HCT116 (cell line): ENCODE measurements at regions not wholly inside any gene's neighbourhood (a gene's known extent, or its start where the extent isn't known, plus 50 kb on each side); places are given as distances from the start of the nearest gene placed in this dataset.

Experiments
- ATAC-seq: fragments of 200-7000 bp; cut with Tn5 transposase; 2 replicates; pipeline ENCODE4 v1.9.1; 2020; ENCODE audit warnings: mild to moderate bottlenecking, moderate library complexity
- BruUV-seq: library from RNA; stranded (reverse); fragments of 400-500 nt; replicated peaks from 2 replicates; lab custom pipeline; 2021; lab: Mats Ljungman, UMichigan
- CTCF ChIA-PET: fragments of 300-600 bp; sonication (Branson Sonifier 250); formaldehyde crosslinking; loops from one replicate; lab custom pipeline; 2021; ENCODE audit warnings: antibody characterized with exemption; lab: Charles Lee
- POLR2A ChIA-PET: fragments of 300-600, 350-600 bp; sonication (Branson Sonifier 250); formaldehyde crosslinking; loops from one replicate; lab custom pipeline; 2021; ENCODE audit warnings: antibody characterized with exemption; lab: Charles Lee
- RAD21 ChIA-PET, 2 experiments: fragments of 300-600 bp; sonication (Branson Sonifier 250); formaldehyde crosslinking; loops; one replicate each; lab custom pipeline; 2023; ENCODE audit warnings: low total read pairs in 2 of 2; ENCODE audit not compliant: uncharacterized antibody in 2 of 2, unreplicated experiment in 2 of 2, low non-redundant PET in 1 of 2; lab: Charles Lee
- DNase-seq: peaks from one replicate; pipeline ENCODE4 v3.0.0-alpha.2; 2010; ENCODE audit warnings: low read depth, low spot score
- H2AFZ ChIP-seq: fragments of 200-600 bp; shearing (Covaris generic), sonication (generic); 2 replicates; pipeline ENCODE4 v1.6.1; 2017; ENCODE audit warnings: low read depth, mixed run types, mixed read lengths, antibody characterized with exemption, low read length; ENCODE audit not compliant: poor library complexity, severe bottlenecking
- H3K27ac ChIP-seq: 2 replicates; pipeline ENCODE4 v1.5.1; 2012; ENCODE audit warnings: low read depth, low read length
- H3K27me3 ChIP-seq: fragments of 200-600 bp; sonication (generic); 2 replicates; pipeline ENCODE4 v1.6.1; 2016; ENCODE audit warnings: mixed run types, low read length, mixed read lengths; ENCODE audit not compliant: insufficient read depth
- H3K36me3 ChIP-seq, 2 experiments: fragments of 200-500 bp in 1 of 2; fragments of 200-600 bp in 1 of 2; sonication (Bioruptor generic) in 1 of 2; sonication (generic) in 1 of 2; 2 replicates each; pipeline versions ENCODE4 v1.5.1 to v1.6.1; 2014 to 2016; ENCODE audit warnings: low read length in 2 of 2, inconsistent platforms in 1 of 2, mixed read lengths in 1 of 2, mixed run types in 1 of 2; ENCODE audit not compliant: insufficient read depth in 2 of 2, control insufficient read depth in 1 of 2
- H3K4me1 ChIP-seq, 2 experiments: fragments of 200-600 bp in 1 of 2; sonication (generic) in 1 of 2; 2 replicates each; pipeline versions ENCODE4 v1.5.1 to v1.6.1; 2012 to 2017; ENCODE audit warnings: low read length in 2 of 2, inconsistent platforms in 1 of 2, mild to moderate bottlenecking in 1 of 2, mixed read lengths in 1 of 2, mixed run types in 1 of 2, moderate library complexity in 1 of 2; ENCODE audit not compliant: insufficient read depth in 2 of 2, control insufficient read depth in 1 of 2
- H3K4me2 ChIP-seq: fragments of 200-600 bp; sonication (generic); 2 replicates; pipeline ENCODE4 v1.6.1; 2017; ENCODE audit warnings: mixed run types, low read length, mixed read lengths
- H3K4me3 ChIP-seq, 2 experiments: fragments of 200-600 bp in 1 of 2; sonication (generic) in 1 of 2; replicated peaks in 1 of 2; 2 replicates each; pipeline ENCODE4 v1.5.1; 2011 to 2016; ENCODE audit warnings: low read length in 2 of 2, control low read depth in 1 of 2, low read depth in 1 of 2, mild to moderate bottlenecking in 1 of 2, mixed read lengths in 1 of 2, mixed run types in 1 of 2
- H3K79me2 ChIP-seq: fragments of 200-600 bp; sonication (generic); 2 replicates; pipeline ENCODE4 v1.6.1; 2017; ENCODE audit warnings: mild to moderate bottlenecking, mixed run types, low read length, moderate library complexity, mixed read lengths; ENCODE audit not compliant: insufficient read depth
- H3K9ac ChIP-seq: fragments of 200-600 bp; sonication (generic); 2 replicates; pipeline ENCODE4 v1.6.1; 2016; ENCODE audit warnings: low read length, mixed read lengths
- H3K9me2 ChIP-seq: fragments of 200-600 bp; sonication (generic), shearing (Covaris generic); 2 replicates; pipeline ENCODE4 v1.6.1; 2017; ENCODE audit warnings: mixed run types, mild to moderate bottlenecking, moderate library complexity; ENCODE audit not compliant: insufficient read depth
- H3K9me3 ChIP-seq, 2 experiments: fragments of 200-500 bp in 1 of 2; fragments of 200-600 bp in 1 of 2; sonication (Bioruptor generic) in 1 of 2; sonication (generic) in 1 of 2; 2 replicates each; pipeline ENCODE4 v1.6.1; 2014 to 2017; ENCODE audit warnings: low read length in 2 of 2, mixed read lengths in 2 of 2, inconsistent platforms in 1 of 2, low read depth in 1 of 2, mild to moderate bottlenecking in 1 of 2, mixed run types in 1 of 2, moderate library complexity in 1 of 2; ENCODE audit not compliant: control insufficient read depth in 1 of 2, insufficient read depth in 1 of 2
- H4K20me1 ChIP-seq: fragments of 200-600 bp; sonication (generic), shearing (Covaris generic); 2 replicates; pipeline ENCODE4 v1.6.1; 2017; ENCODE audit warnings: mixed run types, mild to moderate bottlenecking, moderate library complexity; ENCODE audit not compliant: insufficient read depth
- CBX3 ChIP-seq: IDR thresholded peaks from 2 replicates; pipeline ENCODE4 v1.6.1; 2012; ENCODE audit warnings: low read depth
- EGR1 ChIP-seq: IDR thresholded peaks from 2 replicates; pipeline ENCODE4 v1.6.1; 2012; ENCODE audit warnings: low read depth
- EZH2 ChIP-seq: fragments of 200-600 bp; sonication (generic); IDR thresholded peaks from 2 replicates; pipeline ENCODE4 v1.6.1; 2017; ENCODE audit warnings: antibody characterized with exemption, mixed run types
- EZH2phosphoT487 ChIP-seq: fragments of 200-600 bp; IDR thresholded peaks from 2 replicates; pipeline ENCODE4 v1.6.1; 2018; ENCODE audit warnings: antibody characterized with exemption, borderline replicate concordance
- JUND ChIP-seq: IDR thresholded peaks from 2 replicates; pipeline ENCODE4 v1.6.1; 2012
- POLR2A ChIP-seq: IDR thresholded peaks from 2 replicates; pipeline ENCODE4 v1.7.0; 2011; ENCODE audit warnings: borderline replicate concordance; ENCODE audit not compliant: insufficient read depth, insufficient read length; ENCODE audit errors: extremely low read depth
- RAD21 ChIP-seq: IDR thresholded peaks from 2 replicates; pipeline ENCODE4 v1.6.1; 2012; ENCODE audit warnings: low read depth, mild to moderate bottlenecking
- SP1 ChIP-seq: IDR thresholded peaks from 2 replicates; pipeline ENCODE4 v1.6.1; 2012; ENCODE audit warnings: low read depth
- SRF ChIP-seq: IDR thresholded peaks from 2 replicates; pipeline ENCODE4 v1.6.1; 2012; ENCODE audit warnings: low read depth
- TCF7L2 ChIP-seq: IDR thresholded peaks from 2 replicates; pipeline ENCODE4 v1.7.0; 2011; ENCODE audit warnings: borderline replicate concordance, inconsistent platforms; ENCODE audit not compliant: insufficient read depth, insufficient read length; ENCODE audit errors: extremely low read depth
- YY1 ChIP-seq: IDR thresholded peaks from 2 replicates; pipeline ENCODE4 v1.6.1; 2011; ENCODE audit warnings: low read length, low read depth, moderate library complexity, mild to moderate bottlenecking; ENCODE audit not compliant: insufficient replicate concordance; ENCODE audit errors: extremely low read depth
- ZFX ChIP-seq: fragments of 450-650 bp; IDR thresholded peaks from 2 replicates; pipeline ENCODE4 v1.6.1; 2017
- ZNF274 ChIP-seq: fragments of 200-500 bp; sonication (Bioruptor generic); IDR thresholded peaks from 2 replicates; pipeline ENCODE4 v1.6.1; 2014; ENCODE audit warnings: mild to moderate bottlenecking, low read depth, low read length, inconsistent platforms
- intact Hi-C: fragments of 100-400 bp; cut with micrococcal nuclease; formaldehyde crosslinking; loops from 2 replicates; pipeline ENCODE4 v1.10.0; 2022
- TF ChIP-seq, protein P1 (sequence below): IDR thresholded peaks from 2 replicates; pipeline ENCODE4 v1.6.1; 2012
- TF ChIP-seq, protein P2 (sequence below): IDR thresholded peaks from 2 replicates; pipeline ENCODE4 v1.6.1; 2012; ENCODE audit warnings: low read depth
- TF ChIP-seq, protein P3 (sequence below): IDR thresholded peaks from 2 replicates; pipeline ENCODE4 v1.6.1; 2011; ENCODE audit warnings: mild to moderate bottlenecking, low read length, moderate library complexity; ENCODE audit not compliant: insufficient replicate concordance; ENCODE audit errors: extremely low read depth

DNA sequence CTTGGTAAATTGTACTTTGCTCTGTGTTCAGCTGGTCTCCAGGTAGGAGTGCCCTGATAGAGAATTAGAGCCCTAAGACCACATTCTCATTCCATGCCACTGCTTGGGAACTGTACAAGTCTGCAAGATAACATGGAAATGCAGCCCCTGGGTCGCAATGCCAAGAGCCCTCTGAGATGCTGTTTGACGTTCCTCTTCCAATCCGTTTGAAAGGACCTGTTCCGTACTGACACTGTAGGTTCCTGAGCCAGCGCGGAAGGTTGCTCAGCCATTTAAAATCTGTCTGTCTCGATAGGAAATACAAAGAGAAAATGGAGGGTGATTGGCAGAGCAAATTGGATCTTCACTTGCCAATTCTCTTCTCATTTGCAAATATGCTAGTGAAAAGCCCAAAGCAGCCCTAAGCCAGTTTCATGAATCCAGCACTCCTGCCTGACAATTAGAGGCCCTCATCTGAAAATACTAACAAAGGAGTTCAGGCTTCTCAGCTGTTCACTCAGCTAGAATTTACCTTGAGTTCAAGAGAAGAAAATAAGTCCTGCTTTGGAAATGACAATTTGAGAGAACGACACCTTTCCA lies 100.6 kb upstream of the AFDN start:
- no peak overlapping the region for H3K4me2 ChIP-seq
- H4K20me1 ChIP-seq: no peaks in the 10 kb centered on the region
- no TSS peak for BruUV-seq
- no peak for DNase-seq
- ATAC-seq: no peak
- TF ChIP-seq YY1: no peak
- TF ChIP-seq EZH2phosphoT487: no peak
- TF ChIP-seq RAD21: no peak
- TF ChIP-seq TCF7L2: no peak
- TF ChIP-seq, protein P1, sequence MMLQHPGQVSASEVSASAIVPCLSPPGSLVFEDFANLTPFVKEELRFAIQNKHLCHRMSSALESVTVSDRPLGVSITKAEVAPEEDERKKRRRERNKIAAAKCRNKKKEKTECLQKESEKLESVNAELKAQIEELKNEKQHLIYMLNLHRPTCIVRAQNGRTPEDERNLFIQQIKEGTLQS: no peak
- TF ChIP-seq, protein P2, sequence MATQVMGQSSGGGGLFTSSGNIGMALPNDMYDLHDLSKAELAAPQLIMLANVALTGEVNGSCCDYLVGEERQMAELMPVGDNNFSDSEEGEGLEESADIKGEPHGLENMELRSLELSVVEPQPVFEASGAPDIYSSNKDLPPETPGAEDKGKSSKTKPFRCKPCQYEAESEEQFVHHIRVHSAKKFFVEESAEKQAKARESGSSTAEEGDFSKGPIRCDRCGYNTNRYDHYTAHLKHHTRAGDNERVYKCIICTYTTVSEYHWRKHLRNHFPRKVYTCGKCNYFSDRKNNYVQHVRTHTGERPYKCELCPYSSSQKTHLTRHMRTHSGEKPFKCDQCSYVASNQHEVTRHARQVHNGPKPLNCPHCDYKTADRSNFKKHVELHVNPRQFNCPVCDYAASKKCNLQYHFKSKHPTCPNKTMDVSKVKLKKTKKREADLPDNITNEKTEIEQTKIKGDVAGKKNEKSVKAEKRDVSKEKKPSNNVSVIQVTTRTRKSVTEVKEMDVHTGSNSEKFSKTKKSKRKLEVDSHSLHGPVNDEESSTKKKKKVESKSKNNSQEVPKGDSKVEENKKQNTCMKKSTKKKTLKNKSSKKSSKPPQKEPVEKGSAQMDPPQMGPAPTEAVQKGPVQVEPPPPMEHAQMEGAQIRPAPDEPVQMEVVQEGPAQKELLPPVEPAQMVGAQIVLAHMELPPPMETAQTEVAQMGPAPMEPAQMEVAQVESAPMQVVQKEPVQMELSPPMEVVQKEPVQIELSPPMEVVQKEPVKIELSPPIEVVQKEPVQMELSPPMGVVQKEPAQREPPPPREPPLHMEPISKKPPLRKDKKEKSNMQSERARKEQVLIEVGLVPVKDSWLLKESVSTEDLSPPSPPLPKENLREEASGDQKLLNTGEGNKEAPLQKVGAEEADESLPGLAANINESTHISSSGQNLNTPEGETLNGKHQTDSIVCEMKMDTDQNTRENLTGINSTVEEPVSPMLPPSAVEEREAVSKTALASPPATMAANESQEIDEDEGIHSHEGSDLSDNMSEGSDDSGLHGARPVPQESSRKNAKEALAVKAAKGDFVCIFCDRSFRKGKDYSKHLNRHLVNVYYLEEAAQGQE: no peak
- no peak for TF ChIP-seq EZH2
- TF ChIP-seq EGR1: no peak
- TF ChIP-seq POLR2A: no peak
- TF ChIP-seq CBX3: no peak
- no peak for TF ChIP-seq SP1
- TF ChIP-seq, protein P3, sequence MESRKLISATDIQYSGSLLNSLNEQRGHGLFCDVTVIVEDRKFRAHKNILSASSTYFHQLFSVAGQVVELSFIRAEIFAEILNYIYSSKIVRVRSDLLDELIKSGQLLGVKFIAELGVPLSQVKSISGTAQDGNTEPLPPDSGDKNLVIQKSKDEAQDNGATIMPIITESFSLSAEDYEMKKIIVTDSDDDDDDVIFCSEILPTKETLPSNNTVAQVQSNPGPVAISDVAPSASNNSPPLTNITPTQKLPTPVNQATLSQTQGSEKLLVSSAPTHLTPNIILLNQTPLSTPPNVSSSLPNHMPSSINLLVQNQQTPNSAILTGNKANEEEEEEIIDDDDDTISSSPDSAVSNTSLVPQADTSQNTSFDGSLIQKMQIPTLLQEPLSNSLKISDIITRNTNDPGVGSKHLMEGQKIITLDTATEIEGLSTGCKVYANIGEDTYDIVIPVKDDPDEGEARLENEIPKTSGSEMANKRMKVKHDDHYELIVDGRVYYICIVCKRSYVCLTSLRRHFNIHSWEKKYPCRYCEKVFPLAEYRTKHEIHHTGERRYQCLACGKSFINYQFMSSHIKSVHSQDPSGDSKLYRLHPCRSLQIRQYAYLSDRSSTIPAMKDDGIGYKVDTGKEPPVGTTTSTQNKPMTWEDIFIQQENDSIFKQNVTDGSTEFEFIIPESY: no peak
- TF ChIP-seq ZFX: no peak
- no peak for TF ChIP-seq SRF
- TF ChIP-seq ZNF274: no peak
- TF ChIP-seq JUND: no peak
- TF ChIP-seq, all 23 proteins: peak for 0
- H3K4me1 ChIP-seq: no peaks in the 10 kb centered on the region
- intact Hi-C loops: no loop called here
- no peaks in the 10 kb centered on the region for H3K79me2 ChIP-seq
- no peak overlapping the region for H3K4me3 ChIP-seq
- H2AFZ ChIP-seq: no peak overlapping the region
- H3K9me2 ChIP-seq: no peaks in the 10 kb centered on the region
- H3K27me3 ChIP-seq: 0 out of 2 replicates have a peak, but pooled peaks cover 4% of the 10 kb centered on the region
- no peak overlapping the region for H3K9ac ChIP-seq
- H3K27ac ChIP-seq: no peak overlapping the region
- H3K36me3 ChIP-seq: no peaks in the 10 kb centered on the region
- H3K9me3 ChIP-seq: no peaks in the 10 kb centered on the region
- ChIA-PET CTCF (no interaction called here), RAD21 (no interaction called here), POLR2A (no interaction called here)
